ENCODE measurements at regions not wholly inside any gene's neighbourhood (a gene's known extent, or its start where the extent isn't known, plus 50 kb on each side); places are given as distances from the start of the nearest gene placed in this dataset.

DNA sequence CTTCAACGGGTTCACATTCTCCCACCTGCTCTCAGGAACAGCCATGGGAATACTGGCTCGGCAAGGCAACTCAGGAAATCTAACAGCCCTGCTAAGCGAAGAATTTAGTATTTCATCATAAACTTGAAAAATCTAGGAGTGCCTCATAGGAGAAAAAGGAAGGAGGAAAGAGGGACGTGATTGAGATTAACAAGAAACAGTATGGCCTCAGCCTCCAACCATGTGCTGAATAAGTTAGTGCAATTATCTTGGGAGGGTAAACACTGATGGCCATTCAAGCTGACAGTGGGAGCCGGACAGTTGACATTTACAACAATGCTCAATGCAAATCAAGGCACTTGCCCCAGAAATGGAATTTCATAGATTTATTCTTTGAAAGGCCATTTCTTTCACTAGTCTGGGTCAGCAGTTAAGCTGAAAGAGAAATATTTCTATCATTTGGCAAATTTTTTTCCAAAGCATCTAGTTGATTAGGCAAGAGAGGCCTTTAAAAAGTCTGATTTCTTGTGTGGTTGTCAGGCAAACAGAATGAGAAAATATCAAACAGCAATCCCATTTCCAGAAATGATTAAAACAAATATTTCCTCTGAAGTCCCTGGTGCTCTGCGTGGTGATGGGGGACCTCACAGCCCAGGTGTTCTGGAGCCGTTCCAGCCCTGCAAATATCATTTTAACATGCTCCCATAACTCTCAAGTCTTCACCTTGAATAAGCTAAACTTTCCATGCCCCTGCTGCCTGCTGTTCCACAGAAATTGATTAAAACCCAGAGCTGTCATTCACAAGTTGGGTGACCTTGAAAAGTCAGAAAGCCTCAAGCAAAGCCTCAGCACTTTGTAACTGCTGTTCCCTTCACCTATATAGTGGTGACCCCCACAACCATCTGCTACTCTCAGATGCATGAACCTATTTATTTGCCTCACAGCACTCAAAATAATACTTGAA, 121.6 kb downstream of the PHLDA1 start:
- Histone ChIP-seq H3K4me1 (peaks cover 0 to 46% (median 23%) of the 10 kb centered on the region in 12 donors), H3K27me3 (no peaks in the 10 kb centered on the region), H3K9me3 (no peaks in the 10 kb centered on the region), H3K4me3 (no peak overlapping the region), H3K36me3 (no peaks in the 10 kb centered on the region), H3K27ac (peak overlapping the region in 10 of 12 donors; percentile 22 to 64 (median 55))
- TF ChIP-seq, protein P1, sequence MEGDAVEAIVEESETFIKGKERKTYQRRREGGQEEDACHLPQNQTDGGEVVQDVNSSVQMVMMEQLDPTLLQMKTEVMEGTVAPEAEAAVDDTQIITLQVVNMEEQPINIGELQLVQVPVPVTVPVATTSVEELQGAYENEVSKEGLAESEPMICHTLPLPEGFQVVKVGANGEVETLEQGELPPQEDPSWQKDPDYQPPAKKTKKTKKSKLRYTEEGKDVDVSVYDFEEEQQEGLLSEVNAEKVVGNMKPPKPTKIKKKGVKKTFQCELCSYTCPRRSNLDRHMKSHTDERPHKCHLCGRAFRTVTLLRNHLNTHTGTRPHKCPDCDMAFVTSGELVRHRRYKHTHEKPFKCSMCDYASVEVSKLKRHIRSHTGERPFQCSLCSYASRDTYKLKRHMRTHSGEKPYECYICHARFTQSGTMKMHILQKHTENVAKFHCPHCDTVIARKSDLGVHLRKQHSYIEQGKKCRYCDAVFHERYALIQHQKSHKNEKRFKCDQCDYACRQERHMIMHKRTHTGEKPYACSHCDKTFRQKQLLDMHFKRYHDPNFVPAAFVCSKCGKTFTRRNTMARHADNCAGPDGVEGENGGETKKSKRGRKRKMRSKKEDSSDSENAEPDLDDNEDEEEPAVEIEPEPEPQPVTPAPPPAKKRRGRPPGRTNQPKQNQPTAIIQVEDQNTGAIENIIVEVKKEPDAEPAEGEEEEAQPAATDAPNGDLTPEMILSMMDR (IDR thresholded peaks at IDR 0.05) = no peak
- no peak for TF ChIP-seq POLR2A (IDR thresholded peaks at IDR 0.05)
- ATAC-seq (peak in 1 of 4 donors; percentile 7), DNase-seq (no peak)
- WGBS, 4 donors = 46 to 57% (median 51%) methylated on average over 7 of the region's 7 CpGs
- intact Hi-C loops (cut with DNase I) = loop anchor here in 5 of 10 donors (2.0 to 10.0 kb wide), 5 partner anchors 55 to 125 kb away; partner anchors contain the start of gene PHLDA1 (in 4 of the 5)

DNA sequence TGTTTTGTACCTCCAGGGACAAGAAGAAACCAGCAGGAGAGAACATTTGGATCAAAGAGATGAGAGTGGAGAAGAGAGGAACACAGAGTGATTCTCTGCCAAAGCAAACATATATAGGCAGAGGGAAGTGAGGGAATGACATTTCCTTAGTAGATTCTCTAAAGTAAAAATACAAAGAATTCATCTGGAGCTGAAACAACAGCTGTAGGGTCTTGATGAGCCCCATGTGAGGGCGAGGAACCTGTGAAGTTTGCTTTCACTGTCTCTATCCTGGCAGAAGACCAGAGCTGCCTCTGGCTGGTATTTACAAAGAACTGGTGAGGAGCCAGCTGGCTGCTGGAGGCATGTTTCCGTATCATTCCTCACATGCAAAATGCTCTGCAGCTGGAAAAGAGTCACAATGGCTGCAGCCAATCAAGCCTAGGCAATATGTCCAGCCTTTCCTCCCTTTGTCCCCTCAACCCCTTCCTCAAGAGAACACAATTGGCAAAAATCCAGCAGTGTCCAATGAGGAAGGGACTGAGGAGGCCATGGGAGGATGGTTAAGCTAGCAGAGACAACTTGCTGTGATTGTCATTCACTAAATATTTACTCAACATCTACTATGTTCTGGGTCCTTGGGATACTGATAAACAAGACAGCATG, 122.5 kb downstream of the PHLDA1 start:
- intact Hi-C loops (cut with DNase I) = loop anchor here in 4 of 10 donors (2.0 to 10.0 kb wide), 3 partner anchors 54 to 126 kb away; partner anchors contain the start of gene PHLDA1 (in 3 of the 4)
- Histone ChIP-seq H3K36me3 (no peaks in the 10 kb centered on the region), H3K9me3 (no peaks in the 10 kb centered on the region), H3K27me3 (no peaks in the 10 kb centered on the region), H3K4me1 (peaks cover 0 to 41% (median 23%) of the 10 kb centered on the region in 12 donors), H3K4me3 (no peak overlapping the region), H3K27ac (peak overlapping the region in 11 of 12 donors; percentile 22 to 64 (median 54))
- DNase-seq (peak; percentile 65 to 90 (median 81)), ATAC-seq (peak; percentile 69 to 84 (median 78))
- TF ChIP-seq, protein P1 (IDR thresholded peaks at IDR 0.05) = no peak
- TF ChIP-seq POLR2A (IDR thresholded peaks at IDR 0.05) = no peak
- WGBS, 4 donors = 7 to 9% (median 9%) methylated on average over 2 of the region's 2 CpGs

DNA sequence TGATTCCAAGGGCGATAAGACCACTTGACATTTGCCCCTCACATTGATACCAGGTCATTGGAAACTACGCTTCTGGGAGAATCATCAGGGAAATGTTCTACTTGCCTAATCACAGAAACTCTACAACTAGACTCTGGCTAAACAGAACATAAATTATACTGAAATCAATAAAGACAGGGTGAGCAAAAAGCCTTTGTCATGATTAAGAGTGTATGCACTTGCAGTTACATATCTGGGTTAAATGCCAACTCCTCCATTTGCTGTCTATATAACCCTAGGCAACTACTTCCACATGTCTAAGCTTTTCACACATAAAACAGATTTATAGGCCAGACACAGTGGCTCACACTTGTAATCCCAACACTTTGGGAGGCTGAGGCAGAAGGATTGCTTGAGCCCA, 125.7 kb downstream of the PHLDA1 start:
- Histone ChIP-seq H3K4me1 (peaks cover 0 to 29% (median 20%) of the 10 kb centered on the region in 12 donors), H3K4me3 (no peak overlapping the region), H3K27ac (no peak overlapping the region), H3K36me3 (no peaks in the 10 kb centered on the region), H3K27me3 (no peaks in the 10 kb centered on the region), H3K9me3 (no peaks in the 10 kb centered on the region)
- TF ChIP-seq POLR2A (IDR thresholded peaks at IDR 0.05) = no peak
- TF ChIP-seq, protein P1 (IDR thresholded peaks at IDR 0.05) = no peak
- intact Hi-C loops (cut with DNase I) = loop anchor here in 2 of 10 donors (10.0 kb wide), 2 partner anchors 51 to 129 kb away; partner anchors contain the start of gene PHLDA1 (in 1 of the 2)
- ATAC-seq (no peak), DNase-seq (no peak)
- 93 to 97% (median 96%) methylated on average over 2 of the region's 2 CpGs for WGBS, 4 donors

Data from heart left ventricle (tissue), 16 donors.